ENCODE measurements at regions not wholly inside any gene's neighbourhood (a gene's known extent, or its start where the extent isn't known, plus 50 kb on each side); places are given as distances from the start of the nearest gene placed in this dataset.

DNA sequence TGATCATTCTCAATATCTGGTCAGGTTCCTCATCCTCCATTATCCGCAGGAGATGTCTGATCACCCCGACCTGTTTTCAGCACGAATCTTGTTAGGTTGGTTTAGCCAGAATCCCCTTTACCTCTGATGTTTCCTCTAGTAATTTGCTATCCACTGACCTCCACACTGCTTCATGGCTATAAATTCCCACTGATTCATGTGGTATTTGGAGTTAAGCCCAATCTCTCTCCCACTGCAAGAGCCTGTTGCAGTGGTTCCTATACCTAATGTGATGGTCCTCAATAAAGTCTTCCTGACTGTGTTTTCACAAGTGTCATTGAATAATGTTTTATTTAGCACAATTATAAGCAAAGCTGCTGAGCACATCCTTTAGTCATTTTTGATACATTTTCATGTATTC, 124.8 kb upstream of the CNTN3 start:
- H3K4me2 ChIP-seq (ENCODE audit: insufficient read depth in 1 of 2, low read depth in 2 of 2, low read length in 2 of 2): no peak overlapping the region
- H2AK5ac ChIP-seq (ENCODE audit: low read depth, low read length): no peak overlapping the region
- H3K79me2 ChIP-seq (ENCODE audit: control insufficient read depth in 1 of 2, insufficient read depth in 2 of 2, low read length in 2 of 2): no peaks in the 10 kb centered on the region
- no peaks in the 10 kb centered on the region for H3K9me3 ChIP-seq (ENCODE audit: insufficient read depth in 2 of 2, low read depth in 1 of 2, low read length in 1 of 2)
- H2BK15ac ChIP-seq (ENCODE audit: low read length): no peak overlapping the region
- H3K4me3 ChIP-seq (ENCODE audit: extremely low read depth in 1 of 4, insufficient read depth in 2 of 4, low read depth in 3 of 4, low read length in 4 of 4): no peak overlapping the region
- H2BK120ac ChIP-seq (replicated peaks; ENCODE audit: low read depth, low read length): no peak overlapping the region
- CTCF ChIA-PET (ENCODE audit: partially characterized antibody): no interaction called here
- no peaks in the 10 kb centered on the region for H3K79me1 ChIP-seq (ENCODE audit: low read depth, low read length)
- no peaks in the 10 kb centered on the region for H4K20me1 ChIP-seq (replicated peaks in 1 of 2; ENCODE audit: control insufficient read depth in 1 of 2, insufficient read depth in 2 of 2, low read length in 2 of 2)
- no peak overlapping the region for H2BK12ac ChIP-seq (ENCODE audit: low read depth, low read length)
- H3K9ac ChIP-seq (replicated peaks in 1 of 4; ENCODE audit: extremely low read depth in 1 of 4, low read depth in 3 of 4, low read length in 3 of 4): no peak overlapping the region
- no peaks in the 10 kb centered on the region for H3K4me1 ChIP-seq (replicated peaks in 1 of 4; ENCODE audit: control insufficient read depth in 3 of 4, insufficient read depth in 4 of 4, low read length in 3 of 4)
- no peak for DNase-seq (ENCODE audit: low read depth in 1 of 2, low spot score in 2 of 2)
- H3K27ac ChIP-seq (ENCODE audit: low read depth, low read length): no peak overlapping the region
- no peak overlapping the region for H3K14ac ChIP-seq (ENCODE audit: insufficient read length)
- no peak overlapping the region for H3K4ac ChIP-seq (replicated peaks; ENCODE audit: insufficient read length, low read depth, low read length)
- no peaks in the 10 kb centered on the region for H3K23me2 ChIP-seq (ENCODE audit: low read depth, low read length)
- H3K23ac ChIP-seq (ENCODE audit: insufficient read length): no peak overlapping the region
- H3K36me3 ChIP-seq (ENCODE audit: control insufficient read depth in 2 of 4, insufficient read depth in 4 of 4, low read length in 3 of 4): no peaks in the 10 kb centered on the region
- no peak overlapping the region for H4K5ac ChIP-seq (ENCODE audit: insufficient read length, low read depth, low read length)
- WGBS, 2 experiments (ENCODE audit: extremely low coverage in 1 of 2, insufficient coverage in 1 of 2, insufficient read length in 1 of 2, insufficient replicate concordance in 2 of 2, low coverage in 1 of 2, low lambda C conversion rate in 2 of 2, missing lambda C conversion rate in 1 of 2): 93% methylated on average over 3 of the region's 3 CpGs; no CpG with 5 or more reads in 1 of the 2 experiments
- no peak overlapping the region for H2AFZ ChIP-seq (ENCODE audit: low read length)
- no peak for FAIRE-seq
- POLR2A ChIA-PET (ENCODE audit: partially characterized antibody): no interaction called here
- H2BK20ac ChIP-seq (ENCODE audit: low read length): no peak overlapping the region
- no peak overlapping the region for H3K18ac ChIP-seq (ENCODE audit: extremely low read depth, low read length)
- no peak overlapping the region for H2BK5ac ChIP-seq (ENCODE audit: low read depth, low read length)
- H4K91ac ChIP-seq (replicated peaks; ENCODE audit: insufficient read length, low read length): no peak overlapping the region
- TF ChIP-seq ATF2 (IDR thresholded peaks at IDR 0.05; ENCODE audit: low read length) (no peak), CEBPB (IDR thresholded peaks at IDR 0.05; ENCODE audit: low read depth, low read length) (no peak), NANOG (IDR thresholded peaks at IDR 0.05; ENCODE audit: insufficient read depth, low read depth, low read length, poor library complexity, severe bottlenecking) (no peak), MAFK (IDR thresholded peaks at IDR 0.05; ENCODE audit: low read depth, low read length) (no peak), SP1 (IDR thresholded peaks at IDR 0.05; ENCODE audit: low read depth, low read length) (no peak), CBX5 (IDR thresholded peaks at IDR 0.05; ENCODE audit: low read depth, low read length) (no peak), SP4 (IDR thresholded peaks at IDR 0.05; ENCODE audit: low read length) (no peak), SP2 (IDR thresholded peaks at IDR 0.05; ENCODE audit: low read length) (no peak), MAX (IDR thresholded peaks at IDR 0.05) (no peak), JUN (IDR thresholded peaks at IDR 0.05; ENCODE audit: low read depth, low read length) (no peak)
- no peak overlapping the region for H3K56ac ChIP-seq (replicated peaks; ENCODE audit: insufficient read length, low read depth, low read length)
- no peaks in the 10 kb centered on the region for H3K27me3 ChIP-seq (replicated peaks in 1 of 4; ENCODE audit: control insufficient read depth in 3 of 4, extremely low read depth in 1 of 4, insufficient read depth in 3 of 4, low read length in 3 of 4)
- no peak overlapping the region for H4K8ac ChIP-seq (ENCODE audit: extremely low read depth, insufficient read depth, low read length)
